ENCODE measurements at regions not wholly inside any gene's neighbourhood (a gene's known extent, or its start where the extent isn't known, plus 50 kb on each side); places are given as distances from the start of the nearest gene placed in this dataset.
"Not testable (repeated sequence)": the region's sequence is repeated elsewhere in the genome, so short reads cannot be mapped to it uniquely, and the experiment has no call there.

GRCh38 chrX:95622200-95622599, 1062.4 kb upstream of the DIAPH2 start:
- no peak for DNase-seq

DNA sequence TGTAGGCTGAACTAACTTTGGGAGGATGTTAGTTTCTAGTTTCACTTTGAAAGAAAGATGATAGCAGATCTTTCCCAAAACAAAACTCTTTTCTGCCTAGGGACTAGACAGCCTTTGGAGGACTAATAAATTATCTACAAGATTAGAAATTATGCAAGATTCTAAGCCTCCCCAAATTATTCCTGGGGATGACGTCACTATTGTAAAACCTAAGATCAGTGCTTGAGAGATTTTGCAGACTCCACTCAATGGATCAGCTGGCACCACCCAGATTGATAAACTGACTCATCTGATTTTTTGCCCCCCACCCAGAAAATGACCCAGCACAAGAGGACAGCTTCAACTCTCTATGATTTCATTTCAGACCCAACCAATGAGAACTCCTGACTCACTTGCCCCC, 1057.9 kb upstream of the DIAPH2 start:
- DNase-seq: no peak

GRCh38 chrX:95628796-95629195, 1055.8 kb upstream of the DIAPH2 start:
- no peak for DNase-seq

DNA sequence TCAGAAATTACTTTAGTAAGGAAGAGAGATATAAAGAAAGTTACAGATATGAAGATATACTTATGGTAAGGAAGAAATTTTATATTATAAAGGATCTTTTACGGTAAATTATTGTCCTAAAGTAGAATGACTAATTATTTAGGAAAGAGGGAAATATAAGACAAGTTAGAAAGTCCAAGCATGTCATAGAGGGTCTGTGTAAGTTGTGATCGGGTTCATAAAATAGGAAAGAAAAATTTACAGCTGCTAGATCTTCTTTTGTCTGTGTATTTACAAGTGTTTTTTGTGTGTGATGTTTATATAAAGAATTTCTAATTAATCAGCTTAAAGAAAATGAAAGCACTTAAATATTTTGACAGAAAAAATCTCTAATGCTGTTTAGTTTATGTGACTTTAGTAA, 1054.9 kb upstream of the DIAPH2 start:
- no peak for DNase-seq

GRCh38 chrX:95640226-95640625, 1044.4 kb upstream of the DIAPH2 start:
- no peak for DNase-seq

DNA sequence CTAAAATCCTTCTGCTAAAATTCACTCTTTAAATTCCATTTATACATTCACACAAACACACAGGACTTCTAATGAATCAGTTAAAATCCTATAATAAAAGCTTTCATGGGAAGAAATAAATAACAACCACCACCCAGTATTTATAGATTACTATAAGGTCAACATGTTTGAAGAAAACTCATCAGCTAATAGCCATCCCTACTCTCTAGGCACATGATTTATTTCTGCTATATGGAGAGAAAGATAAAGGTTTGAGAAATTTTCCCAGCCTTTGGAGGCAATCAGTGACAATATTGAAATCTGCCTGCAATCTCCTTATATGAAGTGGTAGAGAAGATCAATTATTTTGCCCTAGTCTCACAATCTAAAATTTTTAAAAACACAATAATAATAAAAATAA, 1038.9 kb upstream of the DIAPH2 start:
- DNase-seq: no peak

DNA sequence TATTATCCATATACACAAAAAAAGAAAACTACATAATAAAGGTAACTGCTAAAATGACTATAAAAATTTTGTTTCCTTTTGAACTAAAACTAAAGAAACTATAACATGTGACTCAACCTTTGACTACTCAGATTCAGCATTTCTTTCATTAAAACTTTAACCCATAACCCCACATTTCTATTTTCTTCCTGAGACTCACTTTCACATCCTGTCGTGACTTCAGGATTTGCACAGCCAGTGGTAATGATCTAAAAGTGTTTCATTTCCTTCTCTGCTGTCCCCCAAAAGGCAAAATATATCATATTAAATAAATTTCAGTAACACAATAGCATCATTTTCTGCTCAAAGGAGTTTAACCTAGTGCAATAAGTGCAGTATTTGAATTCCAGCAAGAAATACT, 1022.4 kb upstream of the DIAPH2 start:
- no peak for DNase-seq

DNA sequence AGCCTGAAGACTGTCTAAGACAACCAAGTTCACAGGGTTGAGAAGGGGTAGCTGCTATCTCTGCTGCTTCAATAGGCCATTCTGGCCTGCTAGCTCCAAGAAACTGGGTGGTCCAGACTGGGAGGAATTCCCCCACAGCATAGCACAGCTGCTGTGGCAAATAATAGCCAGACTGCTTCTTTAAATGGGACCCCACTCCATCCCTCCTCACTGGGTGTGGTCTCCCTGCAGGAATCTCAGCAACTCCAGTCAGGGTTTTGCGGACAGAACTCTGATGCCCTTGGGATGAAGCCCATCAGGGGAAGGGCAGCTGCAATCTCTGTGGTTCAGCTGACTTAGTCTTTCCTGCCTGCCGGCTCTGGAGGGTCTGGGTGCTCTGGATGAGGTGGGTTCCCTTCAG, 1018.6 kb upstream of the DIAPH2 start:
- no peak for DNase-seq

GRCh38 chrX:95675011-95675410, 1009.6 kb upstream of the DIAPH2 start:
- DNase-seq: no peak

GRCh38 chrX:95675794-95676193, 1008.8 kb upstream of the DIAPH2 start:
- no peak for DNase-seq

- no peak for DNase-seq
Observed at GRCh38 chrX:95678679-95679078, 1006.0 kb upstream of the DIAPH2 start.

- DNase-seq: no peak
Observed at GRCh38 chrX:95693365-95693764, 991.3 kb upstream of the DIAPH2 start.

GRCh38 chrX:95703696-95704095, 980.9 kb upstream of the DIAPH2 start:
- DNase-seq: no peak

DNA sequence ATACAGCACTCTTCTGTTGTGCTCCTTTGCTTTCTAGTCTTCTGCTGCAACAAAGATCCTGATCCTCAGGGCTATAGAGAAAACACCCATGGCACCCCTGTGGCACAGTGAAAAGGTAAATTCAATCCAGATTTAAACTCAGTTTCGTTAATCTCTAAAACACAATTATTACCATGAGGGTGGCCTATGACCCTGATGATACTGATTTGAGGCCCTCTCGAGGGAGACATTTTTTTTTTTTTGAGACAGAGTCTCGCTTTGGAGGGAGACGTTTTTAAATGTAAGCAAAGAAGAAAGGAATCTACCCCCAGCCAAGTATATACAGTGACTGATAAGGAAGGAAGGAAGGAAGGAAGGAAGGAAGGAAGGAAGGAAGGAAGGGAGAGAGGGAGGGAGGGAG, 967.8 kb upstream of the DIAPH2 start:
- no peak for DNase-seq

DNA sequence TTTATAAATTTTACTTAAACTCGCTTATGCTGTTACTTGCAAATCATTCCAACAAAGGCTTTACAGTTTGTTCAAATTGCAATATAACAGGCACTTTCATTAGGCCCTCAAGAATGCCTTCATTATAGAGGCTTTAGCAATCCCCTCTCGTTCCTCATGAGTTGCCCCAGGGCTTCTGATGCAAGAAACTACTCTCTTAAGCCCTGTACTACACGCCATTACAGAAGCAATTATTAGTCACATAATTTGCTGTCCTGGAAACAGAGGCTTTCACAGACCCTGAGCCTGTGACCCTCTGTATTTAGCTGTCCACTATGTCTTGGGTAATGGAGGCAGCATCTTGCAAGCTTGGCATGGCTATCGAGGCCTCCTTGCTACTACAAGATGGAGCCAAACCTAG, 965.9 kb upstream of the DIAPH2 start:
- DNase-seq: no peak

DNA sequence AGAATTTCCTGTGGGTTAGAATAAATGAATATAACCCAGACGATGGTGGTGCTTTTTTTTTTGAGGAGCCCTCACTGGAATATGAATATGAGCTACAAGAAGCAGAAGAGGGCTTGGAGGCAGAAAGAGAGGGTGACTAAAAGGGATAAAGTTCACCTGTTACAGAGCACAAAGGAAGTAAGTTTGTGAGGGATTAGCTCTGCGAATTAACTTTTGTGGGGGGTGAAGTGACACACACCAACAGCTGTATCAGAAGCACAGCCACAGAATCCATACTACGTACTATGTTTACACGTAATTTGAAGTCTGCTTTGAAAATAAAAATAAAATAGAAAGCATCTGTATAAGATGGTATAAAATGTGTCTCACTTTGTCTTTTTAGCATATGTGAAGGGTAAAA, 963.6 kb upstream of the DIAPH2 start:
- no peak for DNase-seq

GRCh38 chrX:95728446-95728845, 956.2 kb upstream of the DIAPH2 start:
- DNase-seq: no peak

DNA sequence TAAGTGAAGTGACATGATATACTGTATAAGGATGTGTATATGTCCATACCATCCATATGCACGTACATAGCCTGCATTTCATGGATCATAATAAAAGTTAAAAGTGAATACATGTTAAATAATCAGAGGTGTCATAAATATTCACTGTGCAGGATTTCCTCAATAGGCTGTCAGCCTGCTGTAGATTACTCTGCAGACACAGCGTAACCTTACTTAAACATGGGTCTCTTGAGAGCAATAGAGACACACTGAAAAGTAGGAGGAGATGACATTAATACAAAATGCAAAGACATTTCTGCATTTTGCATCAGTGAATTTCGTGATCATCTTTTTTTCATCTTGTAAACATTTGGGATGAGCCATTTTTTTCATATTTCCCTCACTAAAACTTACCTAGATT, 955.2 kb upstream of the DIAPH2 start:
- DNase-seq: no peak

DNA sequence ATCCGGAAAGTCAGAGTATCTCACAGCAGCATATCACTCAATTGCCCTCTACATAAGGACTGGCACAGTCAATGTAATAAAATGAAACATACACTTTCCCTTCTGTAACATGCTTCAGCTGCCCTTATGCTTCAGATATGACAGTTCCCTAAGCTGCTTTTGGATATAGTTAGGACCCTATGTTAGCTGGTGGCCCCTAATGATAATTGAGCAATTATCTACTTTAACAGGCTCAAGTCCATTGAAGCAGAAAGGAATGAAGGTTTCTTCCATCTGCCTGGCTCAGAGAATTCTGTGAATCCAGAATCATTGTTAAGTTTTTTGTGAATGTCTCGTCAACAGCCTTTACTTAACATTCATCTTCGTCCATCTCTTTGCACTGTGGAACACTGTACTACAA, 951.2 kb upstream of the DIAPH2 start:
- DNase-seq: no peak

DNA sequence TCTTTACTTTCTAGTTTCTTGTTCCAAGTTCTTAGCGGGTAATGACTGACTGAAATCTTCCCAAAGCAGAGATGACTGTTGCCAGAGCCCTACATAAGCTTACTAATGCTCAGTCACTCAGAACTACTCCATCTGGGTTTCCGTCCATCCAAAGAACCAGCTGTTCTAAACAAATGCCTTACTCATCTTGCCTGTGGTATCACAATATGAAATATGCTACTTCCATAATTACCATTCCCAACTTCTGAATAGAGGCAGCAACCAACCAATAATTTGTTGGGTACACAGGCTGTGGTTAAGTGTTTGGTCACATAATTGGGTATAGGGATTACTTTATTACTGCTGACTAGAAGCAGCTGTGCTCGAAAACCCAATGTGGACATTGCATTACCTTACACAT, 930.2 kb upstream of the DIAPH2 start:
- DNase-seq: no peak

DNA sequence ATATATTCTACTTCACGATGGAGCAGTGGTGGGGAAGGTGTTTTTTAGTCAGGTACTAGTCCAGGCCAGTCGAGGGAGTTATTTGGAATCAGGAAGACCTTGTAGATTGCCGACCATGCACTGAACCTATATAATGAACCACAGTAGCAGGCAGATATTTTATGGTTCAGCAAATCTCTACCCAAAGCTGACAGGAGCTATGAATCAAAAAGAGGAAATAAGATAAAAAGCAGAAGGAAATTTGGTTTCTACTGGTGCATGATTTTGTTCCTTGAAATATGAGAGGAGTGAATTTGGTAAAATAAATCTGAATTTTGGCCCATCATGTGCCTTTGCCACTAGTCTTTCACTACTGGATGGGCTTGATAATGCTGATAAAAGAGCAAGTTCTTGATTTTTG, 924.3 kb upstream of the DIAPH2 start:
- DNase-seq: no peak

GRCh38 chrX:95762716-95763115, 921.9 kb upstream of the DIAPH2 start:
- DNase-seq: no peak

- peak; percentile 0 for DNase-seq
Observed at GRCh38 chrX:95764972-95765451, 919.6 kb upstream of the DIAPH2 start.

DNA sequence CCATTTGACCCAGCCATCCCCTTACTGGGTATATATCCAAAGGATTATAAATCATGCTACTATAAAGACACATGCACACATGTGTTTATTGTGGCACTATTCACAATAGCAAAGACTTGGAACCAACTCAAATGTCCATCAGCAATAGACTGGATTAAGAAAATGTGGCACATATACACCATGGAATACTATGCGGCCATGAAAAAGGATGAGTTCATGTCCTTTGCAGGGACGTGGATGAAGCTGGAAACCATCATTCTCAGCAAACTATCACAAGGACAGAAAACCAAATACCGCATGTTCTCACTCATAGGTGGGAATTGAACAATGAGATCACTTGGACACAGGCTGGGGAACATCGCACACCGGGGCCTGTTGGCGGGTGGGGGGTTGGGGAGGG, 913.4 kb upstream of the DIAPH2 start:
- not testable (repeated sequence) for DNase-seq

- no peak for DNase-seq
Observed at GRCh38 chrX:95791876-95792275, 892.8 kb upstream of the DIAPH2 start.

GRCh38 chrX:95797344-95797743, 887.3 kb upstream of the DIAPH2 start:
- DNase-seq: no peak

Measured in NCI-H2029 (cell line).